GM21786 (cell line): ENCODE measurements at regions not wholly inside any gene's neighbourhood (a gene's known extent, or its start where the extent isn't known, plus 50 kb on each side); places are given as distances from the start of the nearest gene placed in this dataset.

ENCODE experiments used
- ATAC-seq: cut with Tn5 transposase; IDR thresholded peaks from one replicate; pipeline ENCODE4 v1.9.1; 2021; ENCODE audit not compliant: unreplicated experiment

DNA sequence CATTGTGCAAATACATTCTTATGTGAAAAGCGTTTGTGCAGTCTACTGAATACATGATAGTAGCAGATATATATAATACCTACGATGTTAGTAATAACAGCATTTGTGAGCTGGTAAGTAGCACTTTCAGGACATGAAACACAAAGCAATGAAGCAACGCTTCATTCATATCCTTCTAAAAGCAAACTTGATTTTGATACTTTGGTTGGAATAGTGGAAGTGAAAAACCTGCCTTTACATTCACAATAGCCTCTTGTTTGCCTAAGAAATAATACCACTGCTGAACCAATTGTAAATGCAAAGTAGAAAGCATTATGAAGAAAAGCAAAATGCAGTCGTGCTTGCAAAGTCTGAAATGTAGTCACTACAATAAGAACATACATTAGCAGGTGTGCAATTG is 926.3 kb downstream of the FSTL5 start:
- ATAC-seq = no peak

DNA sequence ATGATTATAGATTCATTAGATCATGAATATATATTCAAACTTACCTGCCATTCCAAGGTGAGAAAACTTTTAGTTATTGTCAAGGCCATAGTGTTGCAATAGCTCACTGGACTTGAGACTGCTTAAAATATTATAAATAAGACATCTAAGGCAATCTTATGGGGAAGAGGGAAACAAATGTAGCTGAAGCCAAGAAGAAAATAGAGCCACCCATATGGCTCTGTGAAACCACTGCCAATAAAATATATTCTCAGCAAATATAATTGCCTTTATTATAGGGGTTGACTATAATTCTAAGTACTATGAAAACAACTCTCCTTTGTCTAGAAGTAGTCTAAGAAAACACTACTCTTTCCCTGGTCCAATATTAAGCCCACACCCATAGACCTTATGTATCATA is 938.5 kb downstream of the FSTL5 start:
- ATAC-seq = no peak

DNA sequence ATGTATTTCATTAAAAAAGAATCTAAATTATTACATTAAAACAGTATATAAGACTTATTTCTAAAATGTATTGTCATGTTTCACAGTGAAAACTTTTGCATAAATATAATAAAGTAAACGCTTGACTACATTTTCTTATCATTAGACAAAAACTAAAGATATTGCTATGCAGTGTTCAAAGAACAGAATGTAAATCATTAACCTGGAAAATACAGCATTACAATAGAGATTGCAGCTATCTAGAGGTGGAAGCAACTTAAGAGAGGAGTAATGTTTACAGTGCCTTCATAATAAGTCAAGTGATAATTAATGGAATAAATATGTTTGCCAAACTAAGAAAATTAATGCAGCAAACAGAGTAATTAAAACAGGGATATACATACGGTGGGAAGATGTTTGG is 940.9 kb downstream of the FSTL5 start:
- ATAC-seq = no peak

DNA sequence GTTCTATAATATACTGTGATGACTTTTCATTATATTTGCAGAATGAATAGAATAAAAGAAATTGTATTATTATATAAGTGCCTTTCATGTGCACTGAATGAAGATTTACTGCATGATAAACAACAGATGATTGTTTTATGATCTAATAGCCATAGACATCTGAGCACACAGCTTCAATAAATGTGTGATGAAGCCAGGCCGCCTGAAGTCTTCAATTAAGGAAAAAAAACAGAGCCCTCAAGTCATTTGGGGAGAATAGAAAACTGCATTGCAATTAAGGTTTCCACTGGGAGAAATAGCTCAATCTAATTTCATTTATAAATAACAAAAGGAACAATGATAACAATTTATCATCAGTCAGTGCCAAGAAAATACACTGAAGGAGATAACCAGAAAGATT is 955.2 kb downstream of the FSTL5 start:
- no peak for ATAC-seq

DNA sequence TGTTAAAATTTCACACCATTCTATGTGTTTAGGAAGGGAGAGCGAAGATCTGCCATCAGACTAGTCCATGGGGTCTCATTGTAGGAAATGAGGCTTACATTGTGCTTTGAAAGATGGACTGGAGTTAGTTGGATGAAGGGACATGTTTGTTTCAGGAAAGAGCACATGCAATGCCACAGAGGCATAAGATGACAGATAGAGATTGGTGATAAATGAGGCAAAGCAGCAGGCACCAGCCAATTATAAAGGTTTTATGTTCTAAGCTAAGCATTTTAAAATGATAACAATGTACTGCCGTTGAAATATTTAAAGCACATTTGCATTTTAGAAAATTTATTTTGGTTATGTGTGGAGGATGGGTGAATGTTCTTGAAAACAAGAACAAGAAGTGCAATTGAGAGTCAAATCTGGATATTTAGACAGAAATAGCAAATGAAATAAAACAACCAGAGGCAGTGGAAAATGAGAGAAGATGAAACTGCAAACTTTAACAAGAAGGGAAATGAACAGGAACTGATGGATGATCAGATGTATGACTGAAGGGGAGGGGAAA is 957.2 kb downstream of the FSTL5 start:
- no peak for ATAC-seq

DNA sequence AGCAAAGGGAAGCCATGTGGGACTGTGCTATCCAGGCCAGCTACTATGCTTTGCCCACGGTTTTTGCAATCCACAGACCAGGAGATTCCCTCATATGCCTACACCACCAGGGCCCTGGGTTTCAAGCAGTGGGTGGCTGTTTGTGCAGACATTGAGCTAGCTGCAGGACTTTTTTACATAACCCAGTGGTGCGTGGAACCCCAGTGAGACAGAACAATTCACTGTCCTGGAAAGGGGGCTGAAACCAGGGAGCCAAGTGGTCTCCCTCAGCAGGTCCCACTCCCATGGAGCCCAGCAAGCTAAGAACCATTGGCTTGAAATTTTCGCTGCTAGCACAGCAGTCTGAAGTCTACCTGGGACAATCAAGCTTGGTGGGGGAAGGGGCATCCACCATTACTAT is 959.9 kb downstream of the FSTL5 start:
- ATAC-seq = no peak

DNA sequence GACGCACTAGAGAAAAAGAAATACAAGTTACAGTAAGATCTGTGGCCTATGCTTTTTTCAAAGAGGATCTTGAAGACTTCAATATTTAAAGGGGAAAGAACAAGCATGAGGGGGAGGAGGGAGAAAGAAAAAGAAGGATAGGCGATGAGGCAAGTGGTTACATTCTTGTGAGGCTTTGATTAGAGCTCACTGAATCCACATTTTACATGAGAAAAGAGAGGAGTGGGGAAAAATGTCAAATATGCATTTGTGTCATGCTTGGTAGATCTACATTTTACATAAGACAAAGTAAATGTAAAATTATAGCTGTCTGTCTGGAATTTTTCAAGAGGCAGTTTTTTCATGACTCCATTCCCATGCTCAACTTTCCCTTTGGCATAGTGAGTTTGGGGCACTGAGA is 965.9 kb downstream of the FSTL5 start:
- ATAC-seq = no peak

DNA sequence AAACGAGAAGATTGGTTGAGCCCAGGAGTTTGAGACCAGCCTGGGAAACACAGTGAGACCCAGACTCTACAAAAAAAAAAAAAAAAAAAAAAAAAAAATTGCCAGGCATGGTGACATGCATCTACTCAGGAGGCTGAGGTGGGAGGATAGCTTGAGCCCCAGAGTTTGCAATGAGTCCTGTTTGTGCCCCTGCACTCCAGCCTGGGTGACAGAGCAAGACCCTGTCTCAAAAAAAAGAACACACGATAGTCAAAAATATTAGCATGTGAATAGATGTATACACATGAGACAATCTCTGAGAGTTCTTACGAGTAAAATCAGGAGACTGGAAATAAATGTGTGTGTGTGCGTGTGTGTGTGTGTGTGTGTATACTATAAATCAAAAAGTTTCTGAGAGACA is 966.3 kb downstream of the FSTL5 start:
- no peak for ATAC-seq

DNA sequence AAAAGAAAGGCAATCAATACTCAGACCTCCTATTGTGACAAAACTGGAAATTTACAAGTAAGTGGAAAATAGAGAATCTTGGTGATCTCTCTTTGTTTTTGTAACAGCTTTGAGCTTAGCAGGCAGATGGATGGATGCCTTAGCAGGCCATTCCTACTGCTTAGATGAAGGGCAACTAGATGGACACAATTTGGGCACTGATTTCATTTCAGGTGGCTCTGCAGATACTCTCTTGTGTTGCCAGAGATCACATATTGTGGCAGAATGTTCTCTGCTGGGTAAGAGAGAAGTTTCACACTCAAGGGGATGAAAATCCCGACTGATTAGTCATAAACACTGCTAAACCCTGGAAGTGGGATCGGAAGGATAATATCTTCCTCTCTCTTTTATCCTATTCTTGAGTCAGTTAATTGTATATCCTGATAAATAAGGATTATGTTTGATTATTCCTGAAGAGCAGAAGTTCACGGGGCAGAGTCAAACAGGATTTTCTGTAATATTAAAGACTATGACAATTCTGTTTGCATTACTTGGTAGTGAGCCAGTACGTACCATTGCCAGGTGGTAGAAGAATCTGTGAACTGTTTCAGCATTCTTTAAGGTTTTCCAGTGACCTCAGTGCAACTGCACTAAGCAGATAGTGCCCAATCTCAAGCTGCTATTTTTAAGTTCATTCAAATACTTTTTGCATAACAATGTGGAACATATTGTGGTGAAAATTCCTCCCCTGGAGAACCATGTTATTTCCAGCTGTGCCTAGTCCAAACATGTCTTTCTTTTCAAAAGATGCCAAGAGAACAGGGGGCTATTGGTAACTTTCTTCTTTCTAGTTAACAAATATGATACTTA is 974.3 kb downstream of the FSTL5 start:
- no peak for ATAC-seq

DNA sequence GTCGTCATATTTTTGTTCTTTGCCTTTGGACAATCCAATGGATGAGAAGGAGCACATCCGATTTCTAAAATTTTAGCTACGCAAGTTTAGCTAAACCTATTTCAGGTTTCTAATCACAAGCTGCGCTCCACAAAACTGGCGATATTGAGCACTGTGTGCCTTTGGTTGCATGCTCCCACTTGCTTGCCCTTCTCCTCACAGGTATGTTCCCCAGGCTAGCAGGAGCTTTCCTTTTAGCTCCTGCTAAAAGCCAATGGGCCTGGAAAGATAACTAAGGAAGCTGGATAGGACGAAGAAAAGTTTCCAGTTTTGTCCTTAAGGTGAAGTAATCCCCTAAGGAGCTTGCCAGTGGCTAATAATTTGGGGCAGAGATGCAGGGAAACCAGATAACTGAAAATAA is 975.2 kb downstream of the FSTL5 start:
- ATAC-seq = no peak

DNA sequence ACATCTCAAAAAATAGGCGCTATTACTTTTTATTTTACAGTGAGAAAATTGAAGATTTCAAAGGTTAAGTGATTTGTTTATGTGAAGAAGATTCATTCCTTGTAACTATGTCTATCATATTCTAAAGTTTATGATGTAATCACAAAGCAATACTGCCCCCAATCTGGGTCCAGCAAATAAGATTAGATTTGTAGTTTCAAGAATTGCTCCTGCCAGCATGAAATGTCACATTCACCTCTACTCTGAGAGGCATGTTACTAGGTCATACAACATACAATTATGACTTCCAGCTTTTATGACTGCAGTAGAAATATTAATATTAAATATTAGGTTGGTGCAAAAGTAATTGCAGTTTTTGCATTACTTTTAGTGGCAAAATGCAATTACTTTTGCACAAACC is 976.2 kb downstream of the FSTL5 start:
- ATAC-seq = no peak

DNA sequence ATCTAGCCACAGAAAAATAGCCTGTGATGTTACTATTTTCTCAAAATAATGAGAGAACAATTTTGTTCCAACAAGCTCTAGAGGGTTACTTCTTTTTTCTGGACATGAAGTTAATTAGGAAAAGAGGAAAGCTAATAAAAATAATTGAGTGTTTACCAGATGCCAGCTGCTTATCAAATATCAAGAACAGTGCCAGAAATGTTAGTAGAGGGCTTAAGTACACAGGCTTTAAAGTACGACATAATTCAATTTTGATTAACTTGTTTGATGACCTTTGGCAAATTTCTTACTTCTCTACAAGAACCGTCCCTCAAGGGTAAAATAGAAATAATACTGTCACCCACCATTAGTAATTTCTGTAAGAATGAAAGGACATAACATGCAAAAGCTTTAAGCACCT is 977.0 kb downstream of the FSTL5 start:
- no peak for ATAC-seq

DNA sequence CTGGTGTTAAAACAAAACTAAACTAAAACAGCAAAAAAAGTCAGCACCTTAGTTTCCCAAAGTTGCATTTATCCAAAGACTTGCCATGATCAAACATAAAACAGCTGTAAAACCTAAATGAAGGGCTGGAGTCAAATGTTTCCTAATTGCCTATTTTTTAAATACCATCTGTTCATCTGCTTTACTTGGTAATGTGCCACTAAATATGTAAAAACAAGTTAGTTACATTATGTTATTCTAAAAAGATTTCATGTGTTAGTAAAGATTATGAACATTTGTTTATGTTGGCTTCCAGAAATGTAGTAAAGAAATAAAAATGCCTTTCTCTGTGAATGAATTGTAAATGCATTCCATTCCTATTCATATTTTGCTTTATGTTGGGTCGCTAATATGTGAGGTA is 977.8 kb downstream of the FSTL5 start:
- ATAC-seq = no peak

DNA sequence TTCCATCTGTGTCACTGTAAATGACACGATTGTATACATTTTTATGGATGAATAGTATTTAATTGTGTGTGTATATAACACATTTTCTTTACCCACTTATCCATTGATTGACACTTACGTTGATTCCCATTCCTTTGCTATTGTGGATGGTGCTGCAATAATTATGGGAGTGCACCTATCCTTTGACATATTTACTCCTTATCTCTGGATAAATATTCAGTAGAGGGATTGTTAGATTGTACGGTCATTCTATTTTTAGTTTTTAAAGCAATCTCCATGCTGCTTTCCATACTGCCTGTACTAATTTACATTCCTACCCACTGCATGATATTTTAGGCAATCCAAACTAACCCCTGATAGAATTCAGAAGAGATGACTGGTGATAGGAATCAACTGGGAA is 980.1 kb downstream of the FSTL5 start:
- no peak for ATAC-seq

DNA sequence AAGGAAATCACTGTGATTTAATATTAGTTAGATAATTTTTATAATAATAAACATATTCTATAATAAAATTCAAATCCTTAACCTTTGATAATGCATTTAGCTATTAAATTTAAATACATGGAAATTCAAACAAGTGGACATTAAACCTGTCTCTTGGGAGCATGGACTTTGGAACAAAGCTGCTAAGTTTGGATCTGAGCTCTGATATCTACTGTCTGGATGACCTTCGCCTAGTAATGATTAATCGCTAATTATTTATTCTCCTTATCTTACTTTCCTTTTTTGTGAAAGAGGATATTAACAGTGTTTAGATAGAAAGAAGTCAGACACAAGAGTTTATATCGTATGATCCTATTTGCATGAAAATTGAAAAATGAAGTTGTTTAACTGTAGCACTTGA is 980.9 kb downstream of the FSTL5 start:
- no peak for ATAC-seq

DNA sequence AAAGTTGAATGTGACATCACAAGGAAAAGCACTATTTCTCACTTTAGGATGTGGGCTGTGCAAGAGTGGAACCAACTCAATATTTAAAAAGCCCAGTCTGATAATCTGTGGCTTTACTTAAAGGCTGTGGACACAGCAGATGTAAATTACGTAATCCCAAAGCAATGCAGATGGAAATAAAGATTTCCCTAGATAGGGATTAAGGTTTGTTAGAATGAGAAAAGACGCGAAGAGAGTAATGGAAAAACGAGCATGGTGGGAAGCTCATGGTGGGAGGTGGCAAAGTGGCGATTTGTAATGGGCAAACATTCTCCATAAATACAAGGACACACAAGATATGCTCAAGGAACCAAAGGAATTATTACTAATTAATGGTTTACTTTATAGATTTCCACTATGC is 985.5 kb downstream of the FSTL5 start:
- ATAC-seq = no peak

DNA sequence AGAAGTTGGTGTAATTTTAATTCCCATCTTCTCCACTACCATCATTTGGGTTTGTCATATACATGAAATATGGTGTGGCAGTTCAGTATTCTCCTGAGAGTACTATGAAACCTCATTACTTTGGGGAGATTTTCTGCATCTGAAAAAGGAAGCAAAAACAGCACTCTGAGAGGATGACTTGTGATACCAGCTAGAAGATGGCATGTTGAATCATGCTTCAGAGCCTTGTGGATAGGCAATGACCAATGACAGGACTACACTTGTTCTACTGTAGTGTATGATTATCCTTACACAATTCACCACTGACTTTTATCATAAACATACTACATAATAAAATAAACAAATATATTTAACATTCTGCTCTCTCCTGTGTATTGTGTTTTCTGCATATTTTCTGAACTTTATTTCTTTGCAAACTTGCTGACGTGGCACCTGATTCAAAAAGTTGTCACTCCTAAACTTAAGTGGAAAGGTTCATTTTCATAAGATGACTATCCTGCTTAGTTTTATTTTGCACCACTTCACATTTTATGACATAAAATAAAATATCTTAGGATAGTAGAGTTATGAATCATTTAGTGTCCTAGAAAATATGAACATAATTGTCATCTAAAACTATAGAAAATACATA is 991.3 kb downstream of the FSTL5 start:
- no peak for ATAC-seq

DNA sequence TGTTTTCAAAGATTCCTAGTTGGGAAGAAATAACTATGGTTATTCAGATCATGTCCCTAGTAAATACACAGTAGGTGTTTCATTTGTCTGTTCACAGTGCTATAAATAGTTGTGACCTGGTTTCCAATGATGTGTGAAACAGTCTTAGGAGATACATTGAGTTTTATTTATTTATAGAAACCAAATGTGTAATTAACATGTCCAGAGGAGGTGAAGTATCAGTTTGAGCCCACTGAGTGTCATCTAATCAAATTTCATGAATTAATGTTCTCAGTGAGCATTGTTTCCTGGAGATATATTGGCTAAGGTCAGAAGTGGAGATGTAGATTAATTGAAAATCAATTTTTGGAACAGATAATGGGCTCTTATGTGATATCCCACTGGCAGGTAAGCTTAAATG is 996.3 kb downstream of the FSTL5 start:
- ATAC-seq = no peak

DNA sequence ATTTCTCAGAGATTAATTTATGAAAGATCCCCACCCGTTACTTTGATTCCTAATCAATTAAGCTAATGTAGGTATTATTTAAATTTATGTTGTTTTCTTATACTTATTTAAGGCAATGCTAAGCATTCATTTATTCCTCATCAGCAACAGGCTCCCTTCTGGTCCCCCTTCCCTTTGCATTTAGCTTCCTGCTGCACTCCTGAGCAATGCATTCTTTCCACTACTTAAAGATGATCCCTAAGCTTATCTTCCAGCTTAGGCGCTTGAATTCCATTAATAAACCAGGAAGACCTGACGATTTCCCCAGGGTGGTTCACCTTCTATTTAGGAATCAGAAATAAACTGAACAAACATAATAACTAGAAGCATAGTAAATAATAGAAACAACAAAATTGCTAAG is 1003.1 kb downstream of the FSTL5 start:
- no peak for ATAC-seq

DNA sequence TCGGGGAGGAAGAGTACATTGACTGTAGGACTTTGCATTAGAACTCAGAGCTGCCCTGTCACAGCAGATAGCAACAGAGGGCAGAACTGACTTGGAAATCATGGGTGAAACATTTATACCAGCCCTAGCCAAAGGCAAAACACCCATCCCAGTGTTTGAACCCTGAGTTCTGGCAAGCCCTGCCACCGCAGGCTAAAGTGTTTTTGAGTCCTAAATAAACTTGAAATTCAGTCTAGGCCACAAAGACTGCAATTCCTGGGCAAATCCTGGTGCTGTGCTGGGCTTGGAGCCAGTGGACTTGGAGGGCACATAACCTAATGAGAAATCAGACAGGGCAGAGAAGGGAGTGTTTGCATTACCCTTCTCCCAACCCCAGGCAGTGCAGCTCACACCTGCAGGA is 1015.7 kb downstream of the FSTL5 start:
- no peak for ATAC-seq

DNA sequence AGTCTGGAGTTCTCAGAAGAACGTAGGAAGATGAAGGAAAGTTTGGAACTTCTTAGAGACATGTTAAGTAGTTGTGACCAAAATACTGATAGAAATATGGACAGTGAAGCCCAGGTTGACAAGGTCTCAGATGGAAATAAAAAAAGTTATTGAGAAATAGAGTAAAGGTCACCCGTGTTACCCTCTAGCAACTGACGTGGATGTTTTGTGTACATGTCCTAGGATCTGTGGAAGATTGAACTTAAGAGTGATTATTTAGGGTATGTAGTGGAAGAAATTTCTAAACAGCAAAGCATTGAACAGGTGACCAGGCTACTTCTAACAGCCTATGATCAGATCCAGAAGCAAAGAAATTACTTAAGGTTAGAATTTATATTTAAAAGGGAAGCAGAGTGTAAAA is 1020.4 kb downstream of the FSTL5 start:
- no peak for ATAC-seq

DNA sequence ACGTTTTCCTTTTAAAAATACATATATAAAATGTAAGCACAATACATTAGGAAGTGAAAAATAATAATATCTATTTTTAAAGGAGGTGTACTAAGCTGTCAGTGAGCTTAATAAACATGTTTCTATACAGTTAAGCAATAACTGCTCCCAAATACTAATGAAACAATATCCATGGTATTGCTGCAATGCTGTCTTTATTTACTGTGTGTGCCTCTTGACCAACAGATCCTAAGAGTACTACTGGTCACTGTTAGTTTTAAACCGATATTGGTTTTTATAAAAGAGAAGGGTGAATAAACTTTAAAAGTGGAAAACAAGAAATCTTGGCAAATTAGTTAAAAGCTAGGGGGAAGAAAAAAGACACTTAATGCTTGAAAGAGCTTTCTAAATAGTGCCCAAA is 1029.0 kb downstream of the FSTL5 start:
- ATAC-seq = no peak
